22Rv1 (cell line): ENCODE measurements at regions not wholly inside any gene's neighbourhood (a gene's known extent, or its start where the extent isn't known, plus 50 kb on each side); places are given as distances from the start of the nearest gene placed in this dataset.

Experiments
- H3K27ac ChIP-seq: fragments of 450-650 bp; 2 replicates; pipeline ENCODE4 v1.5.1; 2017
- CTCF ChIP-seq: fragments of 450-650 bp; IDR thresholded peaks from 2 replicates; pipeline ENCODE4 v1.5.1; 2017; ENCODE audit warnings: mild to moderate bottlenecking
- ZFX ChIP-seq: fragments of 450-650 bp; IDR thresholded peaks from 2 replicates; pipeline ENCODE4 v1.6.1; 2017; ENCODE audit warnings: antibody characterized with exemption, borderline replicate concordance

GRCh38 chr16:65426484-65426883 is 304.6 kb upstream of the CDH11 start:
- no peak for TF ChIP-seq ZFX
- TF ChIP-seq CTCF: no peak
- H3K27ac ChIP-seq: no peak overlapping the region

GRCh38 chr16:65422934-65423333 is 301.1 kb upstream of the CDH11 start:
- no peak for TF ChIP-seq CTCF
- TF ChIP-seq ZFX: no peak

GRCh38 chr16:65421596-65421995 is 299.7 kb upstream of the CDH11 start:
- TF ChIP-seq CTCF (no peak), ZFX (no peak)

More at GRCh38 chr16:65422934-65423333, 301.1 kb upstream of the CDH11 start:
- no peak overlapping the region for H3K27ac ChIP-seq

GRCh38 chr16:65418435-65418834 is 296.6 kb upstream of the CDH11 start:
- TF ChIP-seq ZFX: no peak
- no peak for TF ChIP-seq CTCF
- no peak overlapping the region for H3K27ac ChIP-seq

More at GRCh38 chr16:65421596-65421995, 299.7 kb upstream of the CDH11 start:
- no peak overlapping the region for H3K27ac ChIP-seq

- TF ChIP-seq ZFX: no peak
- no peak for TF ChIP-seq CTCF
- no peak overlapping the region for H3K27ac ChIP-seq
Measured at GRCh38 chr16:65415460-65415859, 293.6 kb upstream of the CDH11 start.

- TF ChIP-seq CTCF (no peak), ZFX (no peak)
- no peak overlapping the region for H3K27ac ChIP-seq
Measured at GRCh38 chr16:65414284-65414984, 292.6 kb upstream of the CDH11 start.

- no peak overlapping the region for H3K27ac ChIP-seq
- TF ChIP-seq ZFX (no peak), CTCF (no peak)
Measured at GRCh38 chr16:65413861-65414260, 292.0 kb upstream of the CDH11 start.
